Nephron (organoid): ENCODE measurements at regions not wholly inside any gene's neighbourhood (a gene's known extent, or its start where the extent isn't known, plus 50 kb on each side); places are given as distances from the start of the nearest gene placed in this dataset.

Experiments used
- H3K27ac Mint-ChIP-seq, 3 experiments: 2 replicates each; pipeline ENCODE4 v1.8.0; 2020; ENCODE audit warnings: mixed read lengths in 3 of 3, mild to moderate bottlenecking in 2 of 3, moderate library complexity in 1 of 3
- H3K27me3 Mint-ChIP-seq: 2 replicates; pipeline ENCODE4 v1.8.0; 2021; ENCODE audit warnings: low read depth, mild to moderate bottlenecking, moderate library complexity, mixed read lengths
- H3K36me3 Mint-ChIP-seq: 2 replicates; pipeline ENCODE4 v1.8.0; 2020; ENCODE audit warnings: low read depth, mixed read lengths
- H3K4me1 Mint-ChIP-seq: 2 replicates; pipeline ENCODE4 v1.8.0; 2020; ENCODE audit warnings: mixed read lengths
- H3K4me3 Mint-ChIP-seq, 3 experiments: 2 replicates each; pipeline ENCODE4 v1.8.0; 2020; ENCODE audit warnings: mild to moderate bottlenecking in 3 of 3, mixed read lengths in 3 of 3, moderate library complexity in 2 of 3
- H3K9me3 Mint-ChIP-seq: 2 replicates; pipeline ENCODE4 v1.8.0; 2020; ENCODE audit warnings: mixed read lengths
- TF ChIP-seq, protein P1 (sequence below), 3 experiments: fragments of 200-600 bp; sonication (generic); IDR thresholded peaks; one replicate each; pipeline ENCODE4 v1.5.0; 2021; ENCODE audit warnings: antibody characterized with exemption in 3 of 3; ENCODE audit not compliant: unreplicated experiment in 3 of 3

- no peak overlapping the region for H3K4me3 Mint-ChIP-seq
- TF ChIP-seq, protein P1, sequence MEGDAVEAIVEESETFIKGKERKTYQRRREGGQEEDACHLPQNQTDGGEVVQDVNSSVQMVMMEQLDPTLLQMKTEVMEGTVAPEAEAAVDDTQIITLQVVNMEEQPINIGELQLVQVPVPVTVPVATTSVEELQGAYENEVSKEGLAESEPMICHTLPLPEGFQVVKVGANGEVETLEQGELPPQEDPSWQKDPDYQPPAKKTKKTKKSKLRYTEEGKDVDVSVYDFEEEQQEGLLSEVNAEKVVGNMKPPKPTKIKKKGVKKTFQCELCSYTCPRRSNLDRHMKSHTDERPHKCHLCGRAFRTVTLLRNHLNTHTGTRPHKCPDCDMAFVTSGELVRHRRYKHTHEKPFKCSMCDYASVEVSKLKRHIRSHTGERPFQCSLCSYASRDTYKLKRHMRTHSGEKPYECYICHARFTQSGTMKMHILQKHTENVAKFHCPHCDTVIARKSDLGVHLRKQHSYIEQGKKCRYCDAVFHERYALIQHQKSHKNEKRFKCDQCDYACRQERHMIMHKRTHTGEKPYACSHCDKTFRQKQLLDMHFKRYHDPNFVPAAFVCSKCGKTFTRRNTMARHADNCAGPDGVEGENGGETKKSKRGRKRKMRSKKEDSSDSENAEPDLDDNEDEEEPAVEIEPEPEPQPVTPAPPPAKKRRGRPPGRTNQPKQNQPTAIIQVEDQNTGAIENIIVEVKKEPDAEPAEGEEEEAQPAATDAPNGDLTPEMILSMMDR (IDR thresholded peaks at IDR 0.05; ENCODE audit: unreplicated experiment in 3 of 3) = no peak
- peaks cover 67% of the 10 kb centered on the region for H3K27me3 Mint-ChIP-seq
- no peaks in the 10 kb centered on the region for H3K9me3 Mint-ChIP-seq
- H3K36me3 Mint-ChIP-seq = no peaks in the 10 kb centered on the region
- H3K4me1 Mint-ChIP-seq = peaks cover 21% of the 10 kb centered on the region
- no peak overlapping the region for H3K27ac Mint-ChIP-seq
Measured at GRCh38 chr6:165895421-165896165, 232.6 kb upstream of the PDE10A start.

- H3K9me3 Mint-ChIP-seq = no peaks in the 10 kb centered on the region
- TF ChIP-seq, protein P1 (IDR thresholded peaks at IDR 0.05; ENCODE audit: unreplicated experiment in 3 of 3) = no peak
- H3K27me3 Mint-ChIP-seq = peaks cover 70% of the 10 kb centered on the region
- peak overlapping the region in 1 of 3 experiments; percentile 29 for H3K27ac Mint-ChIP-seq
- no peak overlapping the region for H3K4me3 Mint-ChIP-seq
- H3K36me3 Mint-ChIP-seq = no peaks in the 10 kb centered on the region
- H3K4me1 Mint-ChIP-seq = peaks cover 19% of the 10 kb centered on the region
Measured at GRCh38 chr6:165894171-165894825, 231.3 kb upstream of the PDE10A start.

GRCh38 chr6:165893431-165893830 is 230.4 kb upstream of the PDE10A start:
- no peak overlapping the region for H3K27ac Mint-ChIP-seq
- H3K4me3 Mint-ChIP-seq = no peak overlapping the region
- H3K4me1 Mint-ChIP-seq = peaks cover 19% of the 10 kb centered on the region
- H3K9me3 Mint-ChIP-seq = no peaks in the 10 kb centered on the region
- H3K27me3 Mint-ChIP-seq = peaks cover 71% of the 10 kb centered on the region
- TF ChIP-seq, protein P1 (IDR thresholded peaks at IDR 0.05; ENCODE audit: unreplicated experiment in 3 of 3) = no peak
- no peaks in the 10 kb centered on the region for H3K36me3 Mint-ChIP-seq

- peaks cover 19% of the 10 kb centered on the region for H3K4me1 Mint-ChIP-seq
- no peak overlapping the region for H3K27ac Mint-ChIP-seq
- H3K36me3 Mint-ChIP-seq = peaks cover 3% of the 10 kb centered on the region
- peaks cover 64% of the 10 kb centered on the region for H3K27me3 Mint-ChIP-seq
- TF ChIP-seq, protein P1 (IDR thresholded peaks at IDR 0.05; ENCODE audit: unreplicated experiment in 3 of 3) = no peak
- H3K4me3 Mint-ChIP-seq = no peak overlapping the region
- peaks cover 14% of the 10 kb centered on the region for H3K9me3 Mint-ChIP-seq
Measured at GRCh38 chr6:165891320-165891719, 228.3 kb upstream of the PDE10A start.

DNA sequence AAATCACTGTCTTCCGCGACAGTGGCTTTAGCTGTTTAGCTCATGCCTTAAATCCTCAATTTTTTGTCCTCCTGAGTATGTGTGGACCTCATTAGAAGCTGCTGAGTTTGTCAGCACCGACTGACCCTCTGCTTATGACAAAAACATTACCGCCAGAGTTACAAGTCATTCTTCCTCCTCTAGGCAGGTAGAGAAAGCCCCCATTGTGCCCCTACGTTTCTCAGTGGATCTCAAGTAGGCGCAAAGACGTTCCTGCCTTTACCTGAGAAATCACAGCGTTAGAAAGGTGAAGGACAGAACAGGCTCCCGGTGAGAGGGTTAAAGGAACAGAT is 227.3 kb upstream of the PDE10A start:
- peaks cover 14% of the 10 kb centered on the region for H3K9me3 Mint-ChIP-seq
- no peak overlapping the region for H3K27ac Mint-ChIP-seq
- H3K27me3 Mint-ChIP-seq = peaks cover 58% of the 10 kb centered on the region
- H3K4me3 Mint-ChIP-seq = no peak overlapping the region
- TF ChIP-seq, protein P1 (IDR thresholded peaks at IDR 0.05; ENCODE audit: unreplicated experiment in 3 of 3) = no peak
- peaks cover 3% of the 10 kb centered on the region for H3K36me3 Mint-ChIP-seq
- peaks cover 19% of the 10 kb centered on the region for H3K4me1 Mint-ChIP-seq
